Neural progenitor cell (in vitro differentiated cells): ENCODE measurements at regions not wholly inside any gene's neighbourhood (a gene's known extent, or its start where the extent isn't known, plus 50 kb on each side); places are given as distances from the start of the nearest gene placed in this dataset.

Source experiments
- DNase-seq: peaks from one replicate; pipeline ENCODE4 v3.0.0-alpha.2; 2016; ENCODE audit warnings: low spot score
- H2AFZ ChIP-seq: fragments of 200-600 bp; sonication (generic); replicated peaks from 2 replicates; pipeline ENCODE4 v1.6.1; 2016; ENCODE audit warnings: antibody characterized with exemption
- H3F3A ChIP-seq: fragments of 200-600 bp; sonication (generic); 2 replicates; pipeline ENCODE4 v1.6.1; 2016; ENCODE audit warnings: antibody characterized with exemption, low read depth
- H3K27ac ChIP-seq: fragments of 200-600 bp; sonication (generic); 2 replicates; pipeline ENCODE4 v1.5.1; 2016; ENCODE audit warnings: mild to moderate bottlenecking
- H3K27me3 ChIP-seq: fragments of 200-600 bp; sonication (generic); 2 replicates; pipeline ENCODE4 v1.6.1; 2016; ENCODE audit warnings: mild to moderate bottlenecking, moderate library complexity
- H3K36me3 ChIP-seq: fragments of 200-600 bp; sonication (generic); 2 replicates; pipeline ENCODE4 v1.5.1; 2016
- H3K4me1 ChIP-seq: fragments of 200-600 bp; sonication (generic); 2 replicates; pipeline ENCODE4 v1.6.1; 2016; ENCODE audit warnings: mixed run types
- H3K4me2 ChIP-seq: fragments of 200-600 bp; sonication (generic); 2 replicates; pipeline ENCODE4 v1.6.1; 2016
- H3K4me3 ChIP-seq: fragments of 200-600 bp; sonication (generic); 2 replicates; pipeline ENCODE4 v1.5.1; 2016
- H3K79me2 ChIP-seq: fragments of 200-600 bp; sonication (generic); 2 replicates; pipeline ENCODE4 v1.6.1; 2016; ENCODE audit warnings: low read depth
- H3K9ac ChIP-seq: fragments of 200-600 bp; sonication (generic); 2 replicates; pipeline ENCODE4 v1.6.1; 2016
- H3K9me3 ChIP-seq: fragments of 200-600 bp; sonication (generic); 2 replicates; pipeline ENCODE4 v1.5.1; 2016; ENCODE audit warnings: low read depth
- H4K20me1 ChIP-seq: fragments of 200-600 bp; sonication (generic); 2 replicates; pipeline ENCODE4 v1.6.1; 2016; ENCODE audit warnings: low read depth
- H3K27ac Mint-ChIP-seq: 3 replicates; pipeline ENCODE4 v1.8.0; 2021; ENCODE audit warnings: mixed read lengths
- H3K27me3 Mint-ChIP-seq: 2 replicates; pipeline ENCODE4 v1.8.0; 2022; ENCODE audit warnings: low read depth, mild to moderate bottlenecking, inconsistent platforms, moderate library complexity, mixed read lengths; ENCODE audit not compliant: insufficient read depth
- H3K36me3 Mint-ChIP-seq: 3 replicates; pipeline ENCODE4 v1.8.0; 2021; ENCODE audit warnings: mixed read lengths
- H3K4me1 Mint-ChIP-seq: 3 replicates; pipeline ENCODE4 v1.8.0; 2021; ENCODE audit warnings: mixed read lengths
- H3K4me3 Mint-ChIP-seq: 3 replicates; pipeline ENCODE4 v1.8.0; 2021; ENCODE audit warnings: mild to moderate bottlenecking, moderate library complexity, mixed read lengths
- H3K9me3 Mint-ChIP-seq: 3 replicates; pipeline ENCODE4 v1.8.0; 2020; ENCODE audit warnings: mixed read lengths
- CTCF ChIP-seq: fragments of 200-600 bp; sonication (generic); IDR thresholded peaks from 2 replicates; pipeline ENCODE4 v1.5.1; 2017; ENCODE audit warnings: antibody characterized with exemption, mild to moderate bottlenecking
- EZH2 ChIP-seq: fragments of 200-600 bp; sonication (generic); IDR thresholded peaks from 2 replicates; pipeline ENCODE4 v1.6.1; 2017; ENCODE audit warnings: antibody characterized with exemption, mild to moderate bottlenecking, moderate library complexity
- EZH2phosphoT487 ChIP-seq: fragments of 200-600 bp; sonication (generic); IDR thresholded peaks from 2 replicates; pipeline ENCODE4 v1.6.1; 2017; ENCODE audit warnings: antibody characterized with exemption

GRCh38 chr16:72299684-72300243, 127.8 kb upstream of the PMFBP1 start:
- DNase-seq: no peak
- Histone ChIP-seq H2AFZ (no peak overlapping the region), H3K4me3 (no peak overlapping the region), H3K27ac (no peak overlapping the region), H3K79me2 (no peaks in the 10 kb centered on the region), H3K9ac (no peak overlapping the region), H3F3A (no peaks in the 10 kb centered on the region), H3K4me2 (no peak overlapping the region), H4K20me1 (no peaks in the 10 kb centered on the region), H3K9me3 (no peaks in the 10 kb centered on the region), H3K4me1 (peaks cover 8% of the 10 kb centered on the region), H3K36me3 (no peaks in the 10 kb centered on the region), H3K27me3 (no peaks in the 10 kb centered on the region)
- Mint-ChIP-seq H3K4me1 (peaks cover 19% of the 10 kb centered on the region), H3K27me3 (no peaks in the 10 kb centered on the region), H3K36me3 (peaks cover 4% of the 10 kb centered on the region), H3K27ac (no peak overlapping the region), H3K9me3 (peaks cover 3% of the 10 kb centered on the region), H3K4me3 (no peak overlapping the region)
- TF ChIP-seq EZH2phosphoT487: no peak
- TF ChIP-seq EZH2: no peak
- TF ChIP-seq CTCF: no peak

- Mint-ChIP-seq H3K36me3 (peaks cover 2% of the 10 kb centered on the region), H3K4me3 (no peak overlapping the region), H3K27me3 (no peaks in the 10 kb centered on the region), H3K27ac (no peak overlapping the region), H3K4me1 (peaks cover 19% of the 10 kb centered on the region), H3K9me3 (no peaks in the 10 kb centered on the region)
- no peaks in the 10 kb centered on the region for H3K79me2 ChIP-seq
- H3K4me3 ChIP-seq: no peak overlapping the region
- H3K4me2 ChIP-seq: no peak overlapping the region
- H3K4me1 ChIP-seq: peaks cover 8% of the 10 kb centered on the region
- H3K27ac ChIP-seq: no peak overlapping the region
- DNase-seq: no peak
- no peak overlapping the region for H3K9ac ChIP-seq
- no peaks in the 10 kb centered on the region for H3F3A ChIP-seq
- TF ChIP-seq EZH2: no peak
- TF ChIP-seq CTCF: no peak
- TF ChIP-seq EZH2phosphoT487: no peak
- H2AFZ ChIP-seq: no peak overlapping the region
- no peaks in the 10 kb centered on the region for H4K20me1 ChIP-seq
- no peaks in the 10 kb centered on the region for H3K9me3 ChIP-seq
- H3K36me3 ChIP-seq: no peaks in the 10 kb centered on the region
- no peaks in the 10 kb centered on the region for H3K27me3 ChIP-seq
These were observed 127.0 kb upstream of the PMFBP1 start for GRCh38 chr16:72298961-72299360.

GRCh38 chr16:72295914-72296313, 124.0 kb upstream of the PMFBP1 start:
- no peaks in the 10 kb centered on the region for H3K9me3 ChIP-seq
- H3K4me3 ChIP-seq: no peak overlapping the region
- H3K4me2 ChIP-seq: no peak overlapping the region
- H3K9ac ChIP-seq: no peak overlapping the region
- DNase-seq: no peak
- no peak overlapping the region for H2AFZ ChIP-seq
- Mint-ChIP-seq H3K27me3 (no peaks in the 10 kb centered on the region), H3K9me3 (no peaks in the 10 kb centered on the region), H3K4me3 (no peak overlapping the region), H3K27ac (peak overlapping the region; percentile 1), H3K4me1 (peaks cover 7% of the 10 kb centered on the region), H3K36me3 (peaks cover 2% of the 10 kb centered on the region)
- H3K27ac ChIP-seq: no peak overlapping the region
- no peaks in the 10 kb centered on the region for H3F3A ChIP-seq
- H3K79me2 ChIP-seq: no peaks in the 10 kb centered on the region
- no peaks in the 10 kb centered on the region for H3K27me3 ChIP-seq
- no peaks in the 10 kb centered on the region for H4K20me1 ChIP-seq
- H3K36me3 ChIP-seq: no peaks in the 10 kb centered on the region
- H3K4me1 ChIP-seq: no peaks in the 10 kb centered on the region
- TF ChIP-seq EZH2 (no peak), CTCF (no peak), EZH2phosphoT487 (no peak)
